ENCODE measurements at regions not wholly inside any gene's neighbourhood (a gene's known extent, or its start where the extent isn't known, plus 50 kb on each side); places are given as distances from the start of the nearest gene placed in this dataset.

- DNase-seq (ENCODE audit: insufficient read length, low spot score) (no peak), FAIRE-seq (no peak)
- TF ChIP-seq POLR2A (IDR thresholded peaks at IDR 0.05; ENCODE audit: low read depth, low read length) = no peak
These were observed 128.6 kb downstream of the INHBB start for GRCh38 chr2:120474486-120474885.

GRCh38 chr2:120476141-120476540 lies 130.2 kb downstream of the INHBB start:
- FAIRE-seq (no peak), DNase-seq (ENCODE audit: insufficient read length, low spot score) (no peak)
- TF ChIP-seq POLR2A (IDR thresholded peaks at IDR 0.05; ENCODE audit: low read depth, low read length) = no peak

GRCh38 chr2:120477198-120477597 lies 131.3 kb downstream of the INHBB start:
- DNase-seq (ENCODE audit: insufficient read length, low spot score) (no peak), FAIRE-seq (no peak)
- TF ChIP-seq POLR2A (IDR thresholded peaks at IDR 0.05; ENCODE audit: low read depth, low read length) = no peak

- TF ChIP-seq POLR2A (IDR thresholded peaks at IDR 0.05; ENCODE audit: low read depth, low read length) = no peak
- DNase-seq (ENCODE audit: insufficient read length, low spot score) (no peak), FAIRE-seq (no peak)
These were observed 132.0 kb downstream of the INHBB start for GRCh38 chr2:120477831-120478481.

GRCh38 chr2:120480346-120480902 lies 134.5 kb downstream of the INHBB start:
- TF ChIP-seq POLR2A (IDR thresholded peaks at IDR 0.05; ENCODE audit: low read depth, low read length) = no peak
- FAIRE-seq (no peak), DNase-seq (ENCODE audit: insufficient read length, low spot score) (no peak)

GRCh38 chr2:120480903-120481445 lies 135.0 kb downstream of the INHBB start:
- DNase-seq (ENCODE audit: insufficient read length, low spot score) = no peak
- no peak for TF ChIP-seq POLR2A (IDR thresholded peaks at IDR 0.05; ENCODE audit: low read depth, low read length)
- no peak for FAIRE-seq

- no peak for TF ChIP-seq POLR2A (IDR thresholded peaks at IDR 0.05; ENCODE audit: low read depth, low read length)
- FAIRE-seq (no peak), DNase-seq (ENCODE audit: insufficient read length, low spot score) (no peak)
These were observed 135.7 kb downstream of the INHBB start for GRCh38 chr2:120481446-120482194.

- FAIRE-seq = no peak
- no peak for TF ChIP-seq POLR2A (IDR thresholded peaks at IDR 0.05; ENCODE audit: low read depth, low read length)
- no peak for DNase-seq (ENCODE audit: insufficient read length, low spot score)
These were observed 136.4 kb downstream of the INHBB start for GRCh38 chr2:120482334-120482733.

GRCh38 chr2:120483355-120483754 lies 137.4 kb downstream of the INHBB start:
- FAIRE-seq (no peak), DNase-seq (ENCODE audit: insufficient read length, low spot score) (no peak)
- TF ChIP-seq POLR2A (IDR thresholded peaks at IDR 0.05; ENCODE audit: low read depth, low read length) = no peak

- FAIRE-seq = no peak
- TF ChIP-seq POLR2A (IDR thresholded peaks at IDR 0.05; ENCODE audit: low read depth, low read length) = no peak
- DNase-seq (ENCODE audit: insufficient read length, low spot score) = no peak
These were observed 139.2 kb downstream of the INHBB start for GRCh38 chr2:120485096-120485495.

GRCh38 chr2:120486441-120486840 lies 140.5 kb downstream of the INHBB start:
- FAIRE-seq (no peak), DNase-seq (ENCODE audit: insufficient read length, low spot score) (no peak)
- no peak for TF ChIP-seq POLR2A (IDR thresholded peaks at IDR 0.05; ENCODE audit: low read depth, low read length)

GRCh38 chr2:120486946-120487345 lies 141.0 kb downstream of the INHBB start:
- DNase-seq (ENCODE audit: insufficient read length, low spot score) (peak; percentile 45), FAIRE-seq (no peak)
- TF ChIP-seq POLR2A (IDR thresholded peaks at IDR 0.05; ENCODE audit: low read depth, low read length) = no peak

- DNase-seq (ENCODE audit: insufficient read length, low spot score) = no peak
- TF ChIP-seq POLR2A (IDR thresholded peaks at IDR 0.05; ENCODE audit: low read depth, low read length) = no peak
- FAIRE-seq = no peak
These were observed 142.6 kb downstream of the INHBB start for GRCh38 chr2:120488531-120488930.

GRCh38 chr2:120489023-120489422 lies 143.1 kb downstream of the INHBB start:
- TF ChIP-seq POLR2A (IDR thresholded peaks at IDR 0.05; ENCODE audit: low read depth, low read length) = no peak
- FAIRE-seq (no peak), DNase-seq (ENCODE audit: insufficient read length, low spot score) (no peak)

Measured in H54 (cell line).